Heart right ventricle (tissue), 16 donors: ENCODE measurements at regions not wholly inside any gene's neighbourhood (a gene's known extent, or its start where the extent isn't known, plus 50 kb on each side); places are given as distances from the start of the nearest gene placed in this dataset.

Experiments used
- ATAC-seq, 8 donors: fragments of 200-7000 bp; cut with Tn5 transposase; one replicate each; pipeline ENCODE4 v1.9.1; 2020; ENCODE audit warnings: mild to moderate bottlenecking in 8 of 8, moderate library complexity in 8 of 8, moderate number of reproducible peaks in 1 of 8
- DNase-seq, 2 donors: peaks; one replicate each; pipeline ENCODE4 v3.0.0-alpha.2; 2020
- H3K27ac ChIP-seq, 10 donors: fragments of 200-600 bp; sonication (generic) in 2 of 10; one replicate each; pipeline versions ENCODE4 v1.5.0 to v1.8.0; 2020 to 2022; ENCODE audit warnings: mild to moderate bottlenecking in 3 of 10
- H3K27me3 ChIP-seq, 7 donors: fragments of 200-600 bp; one replicate each; pipeline ENCODE4 v1.8.0; 2021 to 2022; ENCODE audit warnings: mild to moderate bottlenecking in 2 of 7
- H3K36me3 ChIP-seq, 9 donors: fragments of 200-600 bp; sonication (generic) in 1 of 9; one replicate each; pipeline versions ENCODE4 v1.5.0 to v1.8.0; 2020 to 2022; ENCODE audit warnings: mild to moderate bottlenecking in 2 of 9
- H3K4me1 ChIP-seq, 9 donors: fragments of 200-600 bp; sonication (generic) in 1 of 9; one replicate each; pipeline versions ENCODE4 v1.5.0 to v1.8.0; 2020 to 2022; ENCODE audit warnings: mild to moderate bottlenecking in 4 of 9
- H3K4me3 ChIP-seq, 10 donors: fragments of 200-600 bp; sonication (generic) in 2 of 10; one replicate each; pipeline versions ENCODE4 v1.5.0 to v1.8.0; 2020 to 2022; ENCODE audit warnings: mild to moderate bottlenecking in 7 of 10, moderate library complexity in 2 of 10
- H3K9me3 ChIP-seq, 11 donors: fragments of 200-600 bp in 10 of 11; sonication (generic) in 2 of 11; one replicate each; pipeline versions ENCODE4 v1.5.0 to v1.8.0; 2013 to 2022; ENCODE audit warnings: mild to moderate bottlenecking in 2 of 11, control low read depth in 1 of 11, moderate library complexity in 1 of 11
- WGBS, 2 donors: extraction: QIAGEN DNeasy Blood & Tissue Kit; methylation state at CpG; one replicate each; pipeline ENCODE4 v1.1.7; 2013; ENCODE audit warnings: inconsistent platforms in 1 of 2; 5-methylcytosine and 5-hydroxymethylcytosine counted together
- intact Hi-C, 10 donors: fragments of 100-400 bp; cut with DNase I; formaldehyde crosslinking; loops; one replicate each; pipeline versions ENCODE4 v1.11.1 to v1.14.2; 2022
- TF ChIP-seq, protein P1 (sequence below), 9 donors: fragments of 200-600 bp; sonication (generic) in 2 of 9; IDR thresholded peaks; one replicate each; pipeline versions ENCODE4 v1.5.0 to v1.8.0; 2021 to 2022; ENCODE audit warnings: antibody characterized with exemption in 9 of 9, mild to moderate bottlenecking in 5 of 9, moderate library complexity in 1 of 9
- donor health status: Arrhythmogenic right ventricular cardiomyopathy.
- donor health status: ischemic (EF 13 %, LVEDD 7.1; RV severe dilation, severe dysfunction).
- donor health status: healthy with polysubstance abuse.
- donor health status: DM: no; HTN: yes; CAD: no.
- donor health status: DM: no; HTN: no; CAD: no.
- donor health status: ischemic (EF 25% LVEDD 6.9; RV normal size, moderate dysfunction).
- donor health status: ischemic (EF 25% LVEDD 5.7; RV mildly dilated, moderate dysfunction).
- donor health status: healthy.
- donor health status: DM: yes; HTN: yes; CAD: no.
- donor health status: Ischemic cardiomyopathy.
- donor health status: ischemic (EF 35%, LVEDD 5.7; RV mildly dilated, moderate dysfunction).
- donor health status: nonischemic (EF 11% LVEDD 7.7; RV severe dilation, severe dysfunction).
- donor health status: DM: yes; HTN: yes; CAD: no.
- donor health status: PGD.
- donor health status: ischemic (EF 29% LVEDD 5.4; RV normal size, mild dysfunction).
- donor health status: nonischemic (EF 23%, LVEDD 6.1; RV moderate dilation, normal function).

- peaks cover 0 to 7% (median 0%) of the 10 kb centered on the region in 9 donors for H3K4me1 ChIP-seq
- no peak for DNase-seq
- no peaks in the 10 kb centered on the region for H3K27me3 ChIP-seq
- intact Hi-C loops = no loop called here
- no peak for ATAC-seq
- no peaks in the 10 kb centered on the region for H3K9me3 ChIP-seq
- H3K4me3 ChIP-seq = no peak overlapping the region
- H3K36me3 ChIP-seq = no peaks in the 10 kb centered on the region
- 96 to 98% methylated on average over 3 of the region's 3 CpGs for WGBS, 2 donors
- H3K27ac ChIP-seq = no peak overlapping the region
- TF ChIP-seq, protein P1, sequence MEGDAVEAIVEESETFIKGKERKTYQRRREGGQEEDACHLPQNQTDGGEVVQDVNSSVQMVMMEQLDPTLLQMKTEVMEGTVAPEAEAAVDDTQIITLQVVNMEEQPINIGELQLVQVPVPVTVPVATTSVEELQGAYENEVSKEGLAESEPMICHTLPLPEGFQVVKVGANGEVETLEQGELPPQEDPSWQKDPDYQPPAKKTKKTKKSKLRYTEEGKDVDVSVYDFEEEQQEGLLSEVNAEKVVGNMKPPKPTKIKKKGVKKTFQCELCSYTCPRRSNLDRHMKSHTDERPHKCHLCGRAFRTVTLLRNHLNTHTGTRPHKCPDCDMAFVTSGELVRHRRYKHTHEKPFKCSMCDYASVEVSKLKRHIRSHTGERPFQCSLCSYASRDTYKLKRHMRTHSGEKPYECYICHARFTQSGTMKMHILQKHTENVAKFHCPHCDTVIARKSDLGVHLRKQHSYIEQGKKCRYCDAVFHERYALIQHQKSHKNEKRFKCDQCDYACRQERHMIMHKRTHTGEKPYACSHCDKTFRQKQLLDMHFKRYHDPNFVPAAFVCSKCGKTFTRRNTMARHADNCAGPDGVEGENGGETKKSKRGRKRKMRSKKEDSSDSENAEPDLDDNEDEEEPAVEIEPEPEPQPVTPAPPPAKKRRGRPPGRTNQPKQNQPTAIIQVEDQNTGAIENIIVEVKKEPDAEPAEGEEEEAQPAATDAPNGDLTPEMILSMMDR (IDR thresholded peaks at IDR 0.05) = no peak
Observed at GRCh38 chr7:17206349-17206905, 92.0 kb upstream of the AHR start.

GRCh38 chr7:17207220-17207619 is 91.2 kb upstream of the AHR start:
- H3K27ac ChIP-seq = no peak overlapping the region
- peaks cover 0 to 7% (median 0%) of the 10 kb centered on the region in 9 donors for H3K4me1 ChIP-seq
- TF ChIP-seq, protein P1 (IDR thresholded peaks at IDR 0.05) = no peak
- no peaks in the 10 kb centered on the region for H3K9me3 ChIP-seq
- DNase-seq (no peak), ATAC-seq (peak in 4 of 8 donors; percentile 47 to 68 (median 60))
- intact Hi-C loops = no loop called here
- no peak overlapping the region for H3K4me3 ChIP-seq
- no peaks in the 10 kb centered on the region for H3K27me3 ChIP-seq
- 52 to 56% methylated on average over 1 of the region's 1 CpG for WGBS, 2 donors
- H3K36me3 ChIP-seq = no peaks in the 10 kb centered on the region

- 61 to 95% methylated on average over 3 of the region's 3 CpGs for WGBS, 2 donors
- Histone ChIP-seq H3K36me3 (no peaks in the 10 kb centered on the region), H3K27ac (no peak overlapping the region), H3K9me3 (no peaks in the 10 kb centered on the region), H3K4me3 (no peak overlapping the region), H3K4me1 (peaks cover 0 to 12% (median 0%) of the 10 kb centered on the region in 9 donors), H3K27me3 (no peaks in the 10 kb centered on the region)
- ATAC-seq = no peak
- DNase-seq = no peak
- intact Hi-C loops = no loop called here
- TF ChIP-seq, protein P1 (IDR thresholded peaks at IDR 0.05) = no peak
Observed at GRCh38 chr7:17209101-17209500, 89.4 kb upstream of the AHR start.

DNA sequence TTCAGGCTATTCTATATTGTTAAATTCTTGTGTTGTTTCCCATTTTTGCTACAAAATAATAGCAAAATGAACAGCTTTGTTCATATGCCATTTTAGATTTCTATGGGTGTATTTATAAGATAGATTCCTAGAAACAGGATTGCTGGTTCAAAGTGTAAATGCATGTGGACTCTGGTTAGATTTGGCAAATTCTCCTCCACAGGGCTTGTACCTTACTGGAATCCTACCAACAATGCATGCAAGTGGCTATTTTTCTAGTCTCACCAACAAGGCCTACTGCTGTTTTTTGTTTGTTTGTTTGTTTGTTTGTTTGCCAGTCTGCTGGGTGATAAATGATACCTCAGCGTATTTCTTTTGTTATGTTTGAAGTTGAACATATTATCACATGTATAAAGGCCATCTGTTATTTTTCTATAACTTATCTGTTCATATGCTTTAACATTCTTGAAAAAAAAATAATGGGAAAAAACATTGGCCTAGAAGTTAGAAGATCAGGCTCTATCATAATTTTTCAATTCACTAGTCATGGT is 87.1 kb upstream of the AHR start:
- TF ChIP-seq, protein P1 (IDR thresholded peaks at IDR 0.05) = no peak
- no peak for ATAC-seq
- Histone ChIP-seq H3K9me3 (peaks cover 0 to 18% (median 0%) of the 10 kb centered on the region in 11 donors), H3K4me3 (no peak overlapping the region), H3K27me3 (no peaks in the 10 kb centered on the region), H3K27ac (no peak overlapping the region), H3K4me1 (peaks cover 0 to 12% (median 0%) of the 10 kb centered on the region in 9 donors), H3K36me3 (no peaks in the 10 kb centered on the region)
- intact Hi-C loops = no loop called here
- 98% methylated on average over 1 of the region's 1 CpG for WGBS, 2 donors
- DNase-seq = no peak
